NCI-H526 (cell line): ENCODE measurements at regions not wholly inside any gene's neighbourhood (a gene's known extent, or its start where the extent isn't known, plus 50 kb on each side); places are given as distances from the start of the nearest gene placed in this dataset.

Experiments used
- DNase-seq, 2 experiments: peaks; one replicate each; lab custom pipeline; 2025; lab: John Stamatoyannopoulos, UW

DNA sequence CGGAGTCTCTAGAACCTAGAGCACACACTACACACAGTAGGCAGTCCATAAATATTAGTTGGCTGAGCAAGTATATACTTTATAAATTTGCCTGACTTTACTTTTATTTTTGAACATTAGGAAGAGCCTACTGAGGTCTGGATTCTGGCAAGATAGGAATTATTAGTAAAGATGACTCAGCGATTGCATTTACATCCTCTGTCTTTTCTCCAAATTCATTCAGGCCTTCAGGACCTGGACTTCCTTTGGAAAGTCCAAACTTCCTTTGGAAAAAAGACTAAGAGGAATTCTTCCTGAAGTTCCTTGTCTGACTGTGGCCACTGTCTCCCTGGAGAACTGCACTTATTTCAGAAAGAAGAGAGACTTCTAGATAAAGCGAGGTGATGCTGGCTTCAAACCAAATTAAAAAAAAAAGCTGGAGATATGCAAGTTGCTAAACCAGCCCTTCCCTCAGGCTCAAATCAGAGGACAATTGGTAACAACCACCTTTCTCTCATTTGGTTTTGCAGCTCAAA, 251.3 kb downstream of the GAS1 start:
- no peak for DNase-seq

DNA sequence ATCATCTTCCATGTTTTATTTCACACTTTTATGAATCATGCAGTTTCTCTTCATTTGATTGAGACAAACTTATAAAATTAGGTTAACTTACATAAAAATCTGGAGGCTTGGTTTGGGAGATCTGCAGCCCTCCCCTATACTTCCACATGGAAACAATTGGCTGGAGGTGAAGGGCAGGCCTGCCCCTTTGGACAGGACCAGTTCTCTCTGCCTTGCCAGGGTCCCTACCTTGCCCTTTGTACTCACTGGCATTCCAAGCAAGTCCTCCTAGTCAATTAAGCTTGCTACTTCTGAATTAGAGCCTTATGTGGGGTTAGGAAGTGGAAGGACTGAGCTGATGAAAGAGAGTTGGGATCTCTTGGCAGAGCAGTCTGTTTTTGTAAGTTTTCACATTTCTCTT, 257.3 kb downstream of the GAS1 start:
- no peak for DNase-seq

DNA sequence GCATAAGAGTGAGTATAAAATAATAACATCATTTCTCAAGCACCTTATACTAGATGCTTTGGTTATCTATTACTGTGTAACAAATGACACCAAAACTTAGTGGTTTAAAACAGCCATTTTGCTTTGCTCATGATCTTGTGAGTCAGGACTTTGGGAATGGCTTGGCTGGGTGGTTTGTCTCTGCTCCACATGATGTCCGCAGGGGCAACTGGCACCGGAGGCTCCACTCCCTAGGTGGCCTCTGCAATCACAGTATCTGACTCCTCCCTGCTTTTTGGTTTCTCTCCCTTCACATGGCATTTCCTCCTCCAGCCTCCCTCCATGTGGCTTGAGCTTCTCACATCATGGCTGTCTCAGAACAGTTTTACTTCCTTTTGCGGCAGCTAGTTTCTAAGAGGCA, 259.5 kb downstream of the GAS1 start:
- no peak for DNase-seq

DNA sequence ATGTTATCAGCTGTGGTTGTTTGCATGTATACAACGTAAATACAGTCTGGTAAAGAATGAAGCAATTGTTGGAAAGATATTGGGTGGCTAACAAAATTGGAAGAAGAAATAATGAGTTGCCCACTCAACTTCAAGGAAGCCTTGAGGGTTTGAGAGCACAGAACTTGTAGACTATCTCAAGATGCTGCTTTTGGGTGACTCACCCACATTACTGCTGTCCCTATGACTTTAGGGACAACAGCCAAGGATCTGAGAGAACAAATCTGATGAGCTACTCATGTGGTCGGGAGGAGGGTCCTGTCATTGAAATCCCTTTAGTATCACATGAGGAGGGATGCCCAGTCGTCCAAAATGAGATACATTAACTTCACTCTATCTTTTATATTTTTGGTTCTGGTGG, 261.8 kb downstream of the GAS1 start:
- no peak for DNase-seq

DNA sequence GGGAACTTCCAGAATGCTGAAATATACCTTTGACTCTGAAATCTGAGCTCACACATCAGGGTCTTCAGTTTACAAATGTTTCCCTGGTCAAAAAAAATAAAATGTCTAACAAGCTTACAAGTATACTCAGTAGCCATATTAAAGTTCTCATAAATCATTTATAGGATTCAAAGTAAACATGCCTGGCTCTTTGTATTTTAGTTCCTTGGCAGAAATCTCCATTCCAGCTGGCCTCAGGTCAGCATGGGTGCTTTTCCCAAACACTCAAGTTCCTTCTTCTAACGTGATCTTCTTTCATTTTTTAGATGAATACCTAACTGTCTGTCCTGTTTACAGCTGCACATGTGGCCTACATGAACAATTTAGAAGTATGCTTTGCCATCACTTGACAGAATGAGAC, 263.2 kb downstream of the GAS1 start:
- no peak for DNase-seq

DNA sequence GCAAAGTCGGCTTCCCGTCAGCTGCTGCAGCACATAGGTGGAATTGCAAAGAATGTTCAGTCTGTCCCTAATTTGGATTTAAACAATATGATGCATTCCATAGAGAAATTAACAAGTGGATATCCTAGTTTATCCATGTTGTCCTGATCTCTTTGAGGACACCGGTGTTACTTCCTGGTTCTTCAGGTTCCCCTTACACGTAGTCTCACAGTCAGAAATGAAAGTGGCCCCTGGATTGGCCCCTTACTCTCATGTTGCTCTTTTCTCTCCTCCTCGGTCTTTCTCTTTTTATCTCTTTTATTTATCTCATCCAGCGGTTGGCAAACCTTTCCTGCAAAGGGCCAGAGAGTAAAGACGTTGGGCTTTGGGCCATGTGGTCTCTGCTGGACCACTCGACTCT, 265.1 kb downstream of the GAS1 start:
- no peak for DNase-seq

DNA sequence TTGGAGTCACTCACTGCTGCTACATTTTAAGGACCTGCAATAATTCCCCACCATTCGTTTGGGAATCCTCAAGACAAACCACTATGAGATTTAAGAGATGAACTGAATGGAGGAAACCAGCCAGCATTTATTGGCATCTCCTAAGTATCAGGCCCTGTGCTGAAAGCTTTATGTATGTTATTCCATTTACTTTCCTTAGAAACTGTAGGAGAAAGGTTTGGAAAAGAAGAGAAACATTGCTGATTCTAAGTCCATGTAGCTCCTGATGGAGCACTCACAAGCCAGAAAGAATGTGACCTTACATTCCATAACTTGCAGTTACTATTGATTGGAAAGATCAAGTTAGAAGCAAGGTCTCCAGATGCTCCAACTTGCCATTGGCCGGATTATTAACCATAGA, 267.4 kb downstream of the GAS1 start:
- no peak for DNase-seq

DNA sequence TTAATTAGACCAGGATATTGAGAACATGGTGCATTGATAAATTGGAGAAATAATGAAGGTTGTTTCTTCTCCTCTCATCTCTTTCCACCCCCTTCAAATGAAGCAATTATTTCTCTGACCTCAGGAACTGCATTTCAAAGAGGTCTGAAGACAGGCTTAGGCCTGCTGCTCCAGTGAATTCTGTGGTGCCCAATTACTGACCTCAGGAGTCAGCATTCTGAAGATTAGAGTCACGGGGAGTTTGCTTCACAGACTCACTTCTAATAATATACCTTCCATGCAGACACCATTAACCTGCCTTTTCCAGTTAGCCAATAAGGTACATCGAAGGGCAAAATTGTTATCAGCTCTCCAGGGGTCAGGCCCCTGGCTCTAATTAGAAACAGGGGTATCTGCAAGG, 270.9 kb downstream of the GAS1 start:
- no peak for DNase-seq

DNA sequence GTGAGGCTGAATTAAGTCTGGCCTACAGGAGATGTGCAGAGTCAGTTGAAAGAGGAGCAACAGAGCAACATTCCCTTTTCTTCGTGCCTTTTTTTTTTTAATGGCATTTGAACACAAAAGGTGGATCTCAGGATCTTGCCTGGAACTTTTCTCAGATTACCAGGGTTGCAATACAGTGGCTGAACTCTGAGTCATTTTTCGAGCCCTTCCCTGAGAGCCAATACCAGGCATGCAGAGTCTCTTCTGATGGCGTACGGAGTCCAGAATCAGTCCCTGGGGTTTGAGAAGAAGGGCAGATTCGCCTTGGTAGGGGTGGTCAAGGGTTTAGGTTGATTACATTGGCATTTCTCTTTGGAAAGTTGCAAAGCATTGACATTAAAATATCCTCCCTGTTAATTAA, 271.5 kb downstream of the GAS1 start:
- DNase-seq, result no peak

DNA sequence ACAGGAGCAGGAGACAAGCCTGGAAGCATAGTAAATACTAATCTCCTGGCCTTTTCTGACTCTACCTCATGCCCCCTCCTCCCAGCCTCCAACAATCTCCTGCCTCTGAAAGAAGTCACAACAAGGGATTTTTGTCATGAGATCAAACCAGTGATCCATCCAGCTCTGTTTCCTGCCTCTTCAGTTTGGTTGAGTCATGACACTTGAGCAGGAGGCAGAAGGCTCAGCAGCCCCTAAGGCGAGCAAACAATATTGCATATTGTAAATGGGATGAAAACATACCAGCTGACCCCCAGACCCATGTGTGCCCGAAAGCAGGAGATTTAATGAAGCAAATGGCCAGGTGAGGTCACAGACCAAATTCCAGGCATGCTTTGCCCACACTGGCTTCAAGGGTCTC, 272.8 kb downstream of the GAS1 start:
- no peak for DNase-seq

DNA sequence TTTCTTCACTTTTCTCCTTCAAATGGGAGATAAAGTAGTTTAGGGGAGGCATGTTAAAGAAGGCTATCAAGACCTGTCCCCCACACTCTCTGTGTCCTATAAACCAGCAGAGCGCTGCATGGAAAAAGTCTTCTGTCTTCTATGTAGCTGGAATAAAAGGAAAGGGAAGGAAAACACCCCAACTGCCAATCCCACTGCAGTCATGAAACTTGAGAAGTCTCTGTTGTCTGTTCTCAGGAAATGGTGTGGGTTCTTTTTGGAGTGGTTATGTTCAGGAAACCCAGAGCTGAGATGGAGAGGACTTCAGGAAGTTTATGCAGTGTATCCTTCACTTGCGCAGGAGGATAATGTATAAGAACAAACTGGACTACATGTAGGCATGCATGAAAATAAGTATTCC, 274.3 kb downstream of the GAS1 start:
- DNase-seq, result no peak

DNA sequence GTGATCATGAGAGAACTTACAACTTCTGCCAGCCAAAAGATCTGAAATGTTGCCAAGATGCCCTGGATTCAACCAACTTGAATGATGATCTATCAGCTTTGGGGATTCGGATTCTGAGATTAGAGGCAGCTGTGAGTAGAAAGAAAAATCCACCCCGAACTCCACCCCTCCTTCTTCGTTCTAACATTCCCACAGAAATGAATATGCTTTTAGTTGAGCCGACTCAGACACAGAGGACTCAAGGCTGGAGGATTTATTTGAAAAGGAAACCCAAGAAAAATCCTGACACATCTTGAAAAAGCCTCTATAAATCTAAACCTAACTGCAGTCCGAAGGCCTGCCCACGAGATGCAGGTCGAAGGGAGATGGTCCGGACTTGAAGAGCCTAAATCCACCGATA, 275.0 kb downstream of the GAS1 start:
- no peak for DNase-seq

DNA sequence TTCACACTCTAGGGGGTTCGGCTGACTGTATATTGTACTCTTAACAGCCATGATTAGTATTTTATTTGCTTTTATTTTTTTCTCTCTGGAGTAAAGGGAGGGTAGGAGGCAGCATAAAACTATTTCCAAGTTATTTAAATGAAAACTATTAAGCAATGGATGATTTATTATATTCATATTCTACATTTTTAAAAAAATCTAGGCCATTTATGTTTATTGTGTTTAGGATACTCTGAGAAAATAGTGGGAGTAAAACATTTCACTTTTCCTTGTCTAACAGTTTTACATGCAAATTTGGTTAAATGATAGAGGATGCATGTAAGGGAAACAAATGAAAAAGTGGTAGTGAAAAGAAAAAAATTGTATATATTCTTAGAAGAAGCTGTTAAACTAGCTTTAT, 276.3 kb downstream of the GAS1 start:
- DNase-seq, result no peak

DNA sequence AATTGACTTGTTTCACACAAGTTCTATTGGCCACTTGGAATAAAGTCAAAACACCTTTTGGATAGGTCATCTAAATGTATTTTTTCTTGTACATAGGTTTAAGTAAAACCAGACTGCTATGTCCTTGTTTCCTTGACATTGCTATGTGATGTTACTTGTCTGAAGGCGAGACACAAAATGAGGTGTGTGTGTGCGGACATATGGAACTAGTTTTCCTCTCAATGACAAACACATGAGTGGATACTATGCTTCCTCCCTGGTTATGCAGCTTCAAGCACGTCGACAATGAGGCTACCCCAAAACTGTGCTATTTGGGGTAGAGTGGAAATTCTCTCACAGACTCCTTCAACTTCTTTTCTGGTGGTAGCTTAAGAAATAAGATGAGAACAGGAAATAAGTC, 276.8 kb downstream of the GAS1 start:
- no peak for DNase-seq

DNA sequence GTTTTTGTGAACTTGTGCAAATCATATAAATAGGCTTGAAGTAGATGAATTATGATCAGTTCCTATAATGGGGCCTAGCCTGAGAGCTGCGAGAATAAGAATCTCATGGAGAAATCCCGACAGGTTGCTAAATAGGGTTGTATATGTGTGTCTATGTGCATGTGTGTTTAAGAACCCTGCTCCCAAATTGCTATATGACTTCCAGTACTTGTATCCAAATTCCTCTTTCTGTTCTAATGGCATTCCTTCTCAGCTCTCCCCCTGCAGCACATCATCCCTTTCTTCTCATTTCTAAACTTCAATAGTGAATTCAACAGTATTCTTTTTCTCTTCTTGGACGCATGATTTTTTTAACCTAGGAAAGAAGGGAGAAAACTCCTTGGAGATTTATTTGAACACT, 277.2 kb downstream of the GAS1 start:
- no peak for DNase-seq

DNA sequence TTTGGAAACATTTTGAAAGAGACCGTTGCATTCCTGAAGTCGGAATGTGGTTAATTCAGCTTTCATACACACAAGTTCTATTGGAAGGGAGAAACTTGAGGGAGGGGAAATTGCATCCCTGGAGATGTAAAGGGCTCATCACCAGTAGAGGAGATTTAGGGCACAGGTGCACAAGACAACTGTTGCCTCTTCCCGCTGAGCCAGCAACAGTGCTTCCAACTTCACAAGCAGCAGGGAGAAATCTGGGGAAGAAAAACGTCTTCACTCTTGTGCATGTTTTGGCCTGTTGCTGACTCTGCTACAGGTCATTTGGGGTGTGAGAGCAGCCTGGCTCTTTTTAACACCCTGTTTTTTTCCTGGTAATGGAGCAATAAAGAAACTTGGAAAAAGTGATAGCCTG, 277.9 kb downstream of the GAS1 start:
- no peak for DNase-seq

DNA sequence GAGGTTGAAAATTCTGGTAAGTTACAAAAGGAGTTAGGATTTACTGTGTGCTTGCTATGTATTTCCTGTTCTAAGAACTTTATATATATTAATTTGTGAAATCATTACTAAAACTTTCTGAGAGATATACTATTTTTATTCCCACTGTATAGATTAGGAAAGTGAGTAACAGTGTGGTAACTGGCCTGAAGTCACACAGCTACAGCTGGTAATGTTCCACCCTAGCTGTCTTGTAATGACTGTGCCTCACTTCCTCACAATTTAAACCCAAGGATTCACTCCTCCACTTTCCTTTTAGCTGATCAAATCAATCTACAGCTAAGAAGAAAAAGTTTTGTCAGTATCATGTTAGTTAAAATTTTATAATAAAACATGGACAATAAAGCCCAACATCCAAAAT, 278.8 kb downstream of the GAS1 start:
- DNase-seq, result no peak

DNA sequence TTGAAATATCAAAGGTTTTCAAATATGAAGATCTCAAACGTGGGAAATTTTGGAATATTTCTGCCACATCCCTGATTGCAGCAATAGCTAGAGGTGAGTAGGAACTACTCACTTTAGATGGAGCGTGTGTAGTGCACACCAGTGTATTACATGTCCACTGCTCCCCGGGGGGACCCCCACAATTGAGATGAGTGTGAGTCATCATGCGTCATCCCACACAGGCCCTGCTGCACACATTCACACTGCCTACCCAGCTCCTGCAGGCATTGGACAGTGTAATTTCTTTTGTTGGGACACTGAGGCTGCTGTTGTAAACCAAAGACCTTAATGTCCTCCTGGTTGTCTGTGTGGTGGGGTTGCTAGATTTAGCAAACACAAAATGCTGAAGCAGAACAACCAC, 280.0 kb downstream of the GAS1 start:
- DNase-seq, result no peak

DNA sequence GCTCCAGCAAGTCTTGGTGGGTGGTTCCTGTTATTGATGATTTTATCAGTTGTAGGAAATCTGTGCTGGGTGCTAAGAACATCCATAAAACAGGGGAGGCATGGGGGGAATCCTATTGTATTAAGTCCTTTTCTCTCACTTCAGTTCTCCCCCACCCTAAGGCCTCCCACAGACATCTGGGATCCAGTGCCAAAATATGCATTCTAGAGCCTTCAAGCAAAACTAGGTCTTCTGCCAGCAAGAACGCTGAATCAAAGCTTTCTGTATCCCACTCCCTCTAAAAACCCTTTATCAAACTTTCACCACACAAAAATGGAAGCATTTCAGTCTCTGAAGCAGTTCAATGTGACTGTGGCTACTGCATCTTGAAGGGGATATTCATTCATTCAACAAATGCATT, 281.9 kb downstream of the GAS1 start:
- DNase-seq, result no peak

DNA sequence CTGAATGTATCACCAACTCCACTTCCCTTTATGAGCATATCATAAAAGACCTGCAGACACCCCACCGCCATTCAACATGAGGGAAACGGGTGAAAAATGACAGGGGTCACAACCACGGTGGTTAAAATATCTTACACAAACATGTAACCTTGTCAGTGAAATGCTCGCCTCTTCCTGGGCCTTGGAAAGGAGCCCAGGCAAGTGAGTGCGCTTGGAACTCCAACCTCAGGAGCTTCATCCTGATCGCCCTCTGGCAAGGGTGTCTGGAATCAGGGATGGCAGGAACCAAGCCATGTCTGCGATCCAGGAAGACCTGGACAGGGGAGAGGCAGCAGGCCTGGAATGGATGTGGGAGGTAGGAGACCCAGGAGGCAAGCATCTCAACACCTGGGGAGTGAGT, 282.7 kb downstream of the GAS1 start:
- DNase-seq, result no peak

DNA sequence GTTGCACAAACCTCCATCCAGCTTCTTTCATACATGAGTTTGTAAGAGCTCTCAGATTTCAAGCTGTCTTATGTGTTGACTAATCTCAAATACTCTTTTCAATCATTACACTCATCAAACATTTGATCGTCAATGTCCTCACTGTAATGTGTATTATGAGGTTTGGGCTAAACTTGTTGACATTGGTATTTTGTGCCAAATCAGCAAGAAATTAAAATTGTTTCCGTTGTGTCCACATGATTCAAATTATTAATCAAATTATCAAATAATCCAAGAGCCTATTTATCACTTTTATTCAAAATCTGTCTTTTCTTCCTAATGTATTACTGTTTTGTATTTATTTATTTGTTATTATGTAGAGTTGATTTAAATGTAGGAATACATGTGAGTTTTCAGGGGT, 283.4 kb downstream of the GAS1 start:
- no peak for DNase-seq

DNA sequence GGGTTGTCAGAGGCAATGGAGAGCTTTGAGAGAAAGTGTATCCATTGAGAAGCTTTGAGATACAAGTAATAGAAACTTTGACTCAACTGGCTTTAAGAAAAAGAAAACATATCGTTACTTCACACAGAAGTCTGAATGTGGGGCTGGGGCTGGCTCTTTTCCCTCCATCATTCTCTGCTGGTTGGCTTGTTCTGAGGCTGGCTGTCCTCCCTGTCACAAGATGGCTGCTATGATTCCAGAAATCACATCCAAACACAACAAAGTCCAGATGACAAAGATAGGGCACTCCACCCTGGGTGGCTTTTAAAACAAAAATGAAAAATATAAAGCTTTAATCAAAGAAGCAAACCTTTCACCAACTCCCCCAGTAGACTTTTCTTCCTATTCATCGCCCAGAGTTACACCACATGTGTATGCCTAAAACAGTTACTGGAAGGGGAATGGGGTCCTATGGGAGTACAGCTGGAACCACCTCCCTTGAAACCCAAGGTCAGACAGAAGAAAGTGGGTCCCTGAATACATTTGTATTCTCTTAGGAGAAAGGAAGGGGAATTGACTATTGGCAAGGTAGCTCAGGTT, 284.3 kb downstream of the GAS1 start:
- DNase-seq, result no peak

DNA sequence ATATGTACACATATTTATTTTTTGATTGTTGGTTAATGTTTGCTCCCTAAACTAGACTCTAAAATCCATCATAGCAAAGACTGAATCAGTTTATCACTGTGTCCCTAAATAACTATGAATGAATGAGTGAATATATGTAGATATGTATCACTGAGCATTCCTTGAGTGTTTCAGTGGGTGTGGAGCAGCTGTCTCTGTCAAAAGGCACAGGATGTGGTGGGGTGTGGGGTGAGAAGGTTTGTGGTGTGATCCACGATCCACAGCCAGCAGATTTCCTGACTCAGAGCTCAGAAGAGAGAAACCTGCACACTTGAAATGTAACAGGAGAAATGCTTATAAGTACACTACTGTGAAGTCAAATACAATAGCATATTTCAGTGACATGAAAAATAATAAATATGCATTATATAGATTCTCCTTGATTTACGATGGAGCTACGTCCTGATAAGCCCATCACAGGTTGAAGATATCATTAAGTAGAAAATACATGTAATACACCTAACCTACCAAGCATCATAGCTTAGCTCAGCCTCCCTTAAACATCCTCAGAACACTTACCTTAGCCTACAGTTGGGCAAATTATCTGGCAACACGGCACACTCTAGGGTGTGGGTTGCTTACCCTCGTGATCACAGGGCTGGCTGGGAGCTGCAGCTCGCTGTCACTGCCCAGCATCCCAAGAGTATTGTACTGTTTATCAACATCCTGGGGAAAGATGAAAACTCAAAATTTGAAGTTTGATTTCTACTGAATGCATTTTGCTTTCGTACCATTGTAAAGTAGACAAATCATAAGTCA, 287.0 kb downstream of the GAS1 start:
- DNase-seq, result no peak
